GM12891 (cell line): ENCODE measurements at regions not wholly inside any gene's neighbourhood (a gene's known extent, or its start where the extent isn't known, plus 50 kb on each side); places are given as distances from the start of the nearest gene placed in this dataset.

Source experiments
- POLR2A ChIP-seq: IDR thresholded peaks from 2 replicates; pipeline ENCODE4 v1.6.1; 2011; ENCODE audit warnings: low read depth, low read length, control low read depth
- POLR2AphosphoS5 ChIP-seq: IDR thresholded peaks from 2 replicates; pipeline ENCODE4 v1.6.1; 2011; ENCODE audit warnings: low read depth, low read length, control low read depth
- SPI1 ChIP-seq: IDR thresholded peaks from 2 replicates; pipeline ENCODE4 v1.6.1; 2011; ENCODE audit warnings: low read depth, low read length, control low read depth
- TAF1 ChIP-seq: IDR thresholded peaks from 2 replicates; pipeline ENCODE4 v1.6.1; 2011; ENCODE audit warnings: low read depth, low read length, control low read depth

DNA sequence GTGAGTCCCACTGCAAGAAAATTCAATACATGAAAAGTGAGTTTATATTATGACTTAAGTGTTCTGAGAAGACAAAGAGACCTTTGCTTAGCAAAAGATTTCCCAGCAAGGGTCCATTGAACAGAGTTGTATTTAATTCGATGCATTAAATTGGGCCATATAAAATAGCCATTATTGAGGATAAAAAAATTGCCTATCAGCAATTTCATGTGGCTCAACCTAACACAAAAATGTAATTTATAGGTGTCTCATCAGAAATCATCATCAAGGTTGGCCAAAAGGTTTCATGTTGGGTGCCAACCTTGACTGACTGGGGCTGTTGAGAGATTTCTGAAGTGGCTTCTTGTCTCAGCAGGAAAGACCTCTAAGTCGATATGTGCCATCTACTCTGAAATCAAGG is 84.8 kb upstream of the TOX3 start:
- TF ChIP-seq TAF1 = no peak
- no peak for TF ChIP-seq POLR2A
- TF ChIP-seq POLR2AphosphoS5 = no peak
- TF ChIP-seq SPI1 = no peak
